ENCODE measurements at regions not wholly inside any gene's neighbourhood (a gene's known extent, or its start where the extent isn't known, plus 50 kb on each side); places are given as distances from the start of the nearest gene placed in this dataset.

DNA sequence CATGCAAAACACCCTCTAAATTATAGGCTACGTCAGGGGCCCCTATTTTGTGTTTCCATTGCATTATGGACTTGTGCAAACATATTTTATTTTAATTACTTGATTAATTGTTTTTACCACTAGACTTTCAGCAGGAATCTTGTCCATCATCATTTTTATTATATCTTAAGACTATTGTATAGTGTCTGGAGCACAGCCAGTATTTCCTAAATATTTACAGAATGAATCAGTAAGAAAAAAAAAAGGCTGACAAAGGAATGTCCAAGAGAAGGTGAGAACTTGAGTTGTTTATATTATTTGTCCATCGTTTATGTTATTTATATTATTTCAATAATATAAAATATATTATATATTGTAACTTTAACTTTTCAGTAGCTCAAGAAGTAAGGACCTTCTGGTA lies 664.7 kb downstream of the SLC6A15 start:
- no peak overlapping the region for H3K27ac ChIP-seq
- H3K4me3 ChIP-seq, result no peak overlapping the region
- no peak for FAIRE-seq
- WGBS (ENCODE audit: missing lambda C conversion rate), result 22% methylated on average over 2 of the region's 2 CpGs
- no peaks in the 10 kb centered on the region for H3K4me1 ChIP-seq
- TF ChIP-seq FOSL2 (IDR thresholded peaks at IDR 0.05) (no peak), FOSL2 (CRISPR knock-in tag; IDR thresholded peaks at IDR 0.05) (no peak), CHD4 (IDR thresholded peaks at IDR 0.05; ENCODE audit: borderline replicate concordance) (no peak), ZSCAN20 (CRISPR knock-in tag; IDR thresholded peaks at IDR 0.05) (no peak), ZFP36 (IDR thresholded peaks at IDR 0.05; ENCODE audit: borderline replicate concordance, partially characterized antibody) (no peak), ZNF302 (CRISPR knock-in tag; IDR thresholded peaks at IDR 0.05) (no peak), RFX5 (IDR thresholded peaks at IDR 0.05) (no peak), EP300 (IDR thresholded peaks at IDR 0.05) (no peak), NFE2L2 (conservative IDR thresholded peaks at IDR 0.05; ENCODE audit: low read length) (no peak), TFCP2L1 (CRISPR knock-in tag; IDR thresholded peaks at IDR 0.05) (no peak), SMC3 (IDR thresholded peaks at IDR 0.05) (no peak), JUNB (IDR thresholded peaks at IDR 0.05) (no peak), FOXS1 (CRISPR knock-in tag; IDR thresholded peaks at IDR 0.05) (no peak), SREBF2 (IDR thresholded peaks at IDR 0.05) (no peak), MAZ (IDR thresholded peaks at IDR 0.05; ENCODE audit: borderline replicate concordance, low read depth, low read length) (no peak), CBX8 (IDR thresholded peaks at IDR 0.05) (no peak), HOXB5 (CRISPR knock-in tag; IDR thresholded peaks at IDR 0.05) (no peak), FOSB (CRISPR knock-in tag; IDR thresholded peaks at IDR 0.05) (no peak)
- TF ChIP-seq, protein P1, sequence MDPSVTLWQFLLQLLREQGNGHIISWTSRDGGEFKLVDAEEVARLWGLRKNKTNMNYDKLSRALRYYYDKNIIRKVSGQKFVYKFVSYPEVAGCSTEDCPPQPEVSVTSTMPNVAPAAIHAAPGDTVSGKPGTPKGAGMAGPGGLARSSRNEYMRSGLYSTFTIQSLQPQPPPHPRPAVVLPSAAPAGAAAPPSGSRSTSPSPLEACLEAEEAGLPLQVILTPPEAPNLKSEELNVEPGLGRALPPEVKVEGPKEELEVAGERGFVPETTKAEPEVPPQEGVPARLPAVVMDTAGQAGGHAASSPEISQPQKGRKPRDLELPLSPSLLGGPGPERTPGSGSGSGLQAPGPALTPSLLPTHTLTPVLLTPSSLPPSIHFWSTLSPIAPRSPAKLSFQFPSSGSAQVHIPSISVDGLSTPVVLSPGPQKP (IDR thresholded peaks at IDR 0.05; ENCODE audit: low read depth, low read length), result no peak
- TF ChIP-seq, protein P2, sequence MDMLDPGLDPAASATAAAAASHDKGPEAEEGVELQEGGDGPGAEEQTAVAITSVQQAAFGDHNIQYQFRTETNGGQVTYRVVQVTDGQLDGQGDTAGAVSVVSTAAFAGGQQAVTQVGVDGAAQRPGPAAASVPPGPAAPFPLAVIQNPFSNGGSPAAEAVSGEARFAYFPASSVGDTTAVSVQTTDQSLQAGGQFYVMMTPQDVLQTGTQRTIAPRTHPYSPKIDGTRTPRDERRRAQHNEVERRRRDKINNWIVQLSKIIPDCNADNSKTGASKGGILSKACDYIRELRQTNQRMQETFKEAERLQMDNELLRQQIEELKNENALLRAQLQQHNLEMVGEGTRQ (IDR thresholded peaks at IDR 0.05), result no peak
- TF ChIP-seq, protein P3, sequence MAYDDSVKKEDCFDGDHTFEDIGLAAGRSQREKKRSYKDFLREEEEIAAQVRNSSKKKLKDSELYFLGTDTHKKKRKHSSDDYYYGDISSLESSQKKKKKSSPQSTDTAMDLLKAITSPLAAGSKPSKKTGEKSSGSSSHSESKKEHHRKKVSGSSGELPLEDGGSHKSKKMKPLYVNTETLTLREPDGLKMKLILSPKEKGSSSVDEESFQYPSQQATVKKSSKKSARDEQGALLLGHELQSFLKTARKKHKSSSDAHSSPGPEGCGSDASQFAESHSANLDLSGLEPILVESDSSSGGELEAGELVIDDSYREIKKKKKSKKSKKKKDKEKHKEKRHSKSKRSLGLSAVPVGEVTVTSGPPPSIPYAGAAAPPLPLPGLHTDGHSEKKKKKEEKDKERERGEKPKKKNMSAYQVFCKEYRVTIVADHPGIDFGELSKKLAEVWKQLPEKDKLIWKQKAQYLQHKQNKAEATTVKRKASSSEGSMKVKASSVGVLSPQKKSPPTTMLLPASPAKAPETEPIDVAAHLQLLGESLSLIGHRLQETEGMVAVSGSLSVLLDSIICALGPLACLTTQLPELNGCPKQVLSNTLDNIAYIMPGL (CRISPR knock-in tag; IDR thresholded peaks at IDR 0.05; ENCODE audit: borderline replicate concordance), result no peak
- H3K9me3 ChIP-seq, result no peaks in the 10 kb centered on the region; the same call in 2 of the 3 replicates
- no peak for ATAC-seq
- POLR2A ChIA-PET, result no interaction called here
- DNase-seq (ENCODE audit: low read depth in 1 of 2, low spot score in 1 of 2), result no peak
- CTCF ChIA-PET, result no interaction called here
- no peak overlapping the region for H3K4me2 ChIP-seq

DNA sequence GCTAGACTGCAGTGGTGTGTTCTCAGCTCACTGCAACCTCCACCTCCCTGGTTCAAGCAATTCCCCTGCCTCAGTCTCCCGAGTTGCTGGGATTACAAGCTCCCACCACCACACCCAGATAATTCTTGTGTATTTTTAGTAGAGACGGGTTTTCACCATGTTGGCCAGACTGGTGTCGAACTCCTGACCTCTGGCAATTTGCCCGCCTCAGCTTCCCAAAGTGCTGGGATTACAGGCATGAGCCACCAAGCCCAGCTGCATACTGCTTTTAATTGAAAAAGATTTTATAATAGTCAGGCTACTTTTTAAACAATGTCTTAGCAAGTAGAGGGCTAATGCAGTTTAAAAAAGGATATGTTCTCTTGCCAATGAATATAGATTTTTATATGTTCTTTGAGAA lies 668.9 kb downstream of the SLC6A15 start:
- 34% methylated on average over 4 of the region's 4 CpGs for WGBS (ENCODE audit: missing lambda C conversion rate)
- H3K4me1 ChIP-seq, result no peaks in the 10 kb centered on the region
- CTCF ChIA-PET, result interaction anchor here (0.7 kb wide), 1 partner anchor 20 kb away, joined by 3 read pairs; no protein-coding TSS in a partner anchor
- no peaks in the 10 kb centered on the region; the same call in 2 of the 3 replicates for H3K9me3 ChIP-seq
- no peak overlapping the region for H3K4me2 ChIP-seq
- no peak for ATAC-seq
- no peak overlapping the region for H3K27ac ChIP-seq
- TF ChIP-seq JUN (IDR thresholded peaks at IDR 0.05) (no peak), KDM5A (IDR thresholded peaks at IDR 0.05) (no peak), FOSL2 (IDR thresholded peaks at IDR 0.05) (no peak), FOSL2 (CRISPR knock-in tag; IDR thresholded peaks at IDR 0.05) (no peak), BHLHE40 (IDR thresholded peaks at IDR 0.05; ENCODE audit: low read depth, low read length) (no peak), CHD2 (IDR thresholded peaks at IDR 0.05; ENCODE audit: low read length, partially characterized antibody) (no peak), HOXB5 (CRISPR knock-in tag; IDR thresholded peaks at IDR 0.05) (no peak), RAD21 (conservative IDR thresholded peaks at IDR 0.05 in 1 of 2, IDR thresholded peaks at IDR 0.05 in 1 of 2) (no peak), CHD4 (IDR thresholded peaks at IDR 0.05; ENCODE audit: borderline replicate concordance) (no peak), MAFK (IDR thresholded peaks at IDR 0.05; ENCODE audit: partially characterized antibody) (no peak)
- TF ChIP-seq, protein P4, sequence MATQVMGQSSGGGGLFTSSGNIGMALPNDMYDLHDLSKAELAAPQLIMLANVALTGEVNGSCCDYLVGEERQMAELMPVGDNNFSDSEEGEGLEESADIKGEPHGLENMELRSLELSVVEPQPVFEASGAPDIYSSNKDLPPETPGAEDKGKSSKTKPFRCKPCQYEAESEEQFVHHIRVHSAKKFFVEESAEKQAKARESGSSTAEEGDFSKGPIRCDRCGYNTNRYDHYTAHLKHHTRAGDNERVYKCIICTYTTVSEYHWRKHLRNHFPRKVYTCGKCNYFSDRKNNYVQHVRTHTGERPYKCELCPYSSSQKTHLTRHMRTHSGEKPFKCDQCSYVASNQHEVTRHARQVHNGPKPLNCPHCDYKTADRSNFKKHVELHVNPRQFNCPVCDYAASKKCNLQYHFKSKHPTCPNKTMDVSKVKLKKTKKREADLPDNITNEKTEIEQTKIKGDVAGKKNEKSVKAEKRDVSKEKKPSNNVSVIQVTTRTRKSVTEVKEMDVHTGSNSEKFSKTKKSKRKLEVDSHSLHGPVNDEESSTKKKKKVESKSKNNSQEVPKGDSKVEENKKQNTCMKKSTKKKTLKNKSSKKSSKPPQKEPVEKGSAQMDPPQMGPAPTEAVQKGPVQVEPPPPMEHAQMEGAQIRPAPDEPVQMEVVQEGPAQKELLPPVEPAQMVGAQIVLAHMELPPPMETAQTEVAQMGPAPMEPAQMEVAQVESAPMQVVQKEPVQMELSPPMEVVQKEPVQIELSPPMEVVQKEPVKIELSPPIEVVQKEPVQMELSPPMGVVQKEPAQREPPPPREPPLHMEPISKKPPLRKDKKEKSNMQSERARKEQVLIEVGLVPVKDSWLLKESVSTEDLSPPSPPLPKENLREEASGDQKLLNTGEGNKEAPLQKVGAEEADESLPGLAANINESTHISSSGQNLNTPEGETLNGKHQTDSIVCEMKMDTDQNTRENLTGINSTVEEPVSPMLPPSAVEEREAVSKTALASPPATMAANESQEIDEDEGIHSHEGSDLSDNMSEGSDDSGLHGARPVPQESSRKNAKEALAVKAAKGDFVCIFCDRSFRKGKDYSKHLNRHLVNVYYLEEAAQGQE (IDR thresholded peaks at IDR 0.05), result no peak
- TF ChIP-seq, protein P5, sequence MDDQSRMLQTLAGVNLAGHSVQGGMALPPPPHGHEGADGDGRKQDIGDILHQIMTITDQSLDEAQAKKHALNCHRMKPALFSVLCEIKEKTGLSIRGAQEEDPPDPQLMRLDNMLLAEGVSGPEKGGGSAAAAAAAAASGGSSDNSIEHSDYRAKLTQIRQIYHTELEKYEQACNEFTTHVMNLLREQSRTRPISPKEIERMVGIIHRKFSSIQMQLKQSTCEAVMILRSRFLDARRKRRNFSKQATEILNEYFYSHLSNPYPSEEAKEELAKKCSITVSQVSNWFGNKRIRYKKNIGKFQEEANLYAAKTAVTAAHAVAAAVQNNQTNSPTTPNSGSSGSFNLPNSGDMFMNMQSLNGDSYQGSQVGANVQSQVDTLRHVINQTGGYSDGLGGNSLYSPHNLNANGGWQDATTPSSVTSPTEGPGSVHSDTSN (IDR thresholded peaks at IDR 0.05), result no peak
- TF ChIP-seq, protein P6, sequence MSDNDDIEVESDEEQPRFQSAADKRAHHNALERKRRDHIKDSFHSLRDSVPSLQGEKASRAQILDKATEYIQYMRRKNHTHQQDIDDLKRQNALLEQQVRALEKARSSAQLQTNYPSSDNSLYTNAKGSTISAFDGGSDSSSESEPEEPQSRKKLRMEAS (IDR thresholded peaks at IDR 0.05), result no peak
- TF ChIP-seq, protein P1 (IDR thresholded peaks at IDR 0.05; ENCODE audit: low read depth, low read length), result no peak
- FAIRE-seq, result no peak
- POLR2A ChIA-PET, result no interaction called here
- H3K4me3 ChIP-seq, result no peak overlapping the region
- no peak for DNase-seq (ENCODE audit: low read depth in 1 of 2, low spot score in 1 of 2)

All from A549 (cell line).